CD14-positive monocyte (primary cell): ENCODE measurements at regions not wholly inside any gene's neighbourhood (a gene's known extent, or its start where the extent isn't known, plus 50 kb on each side); places are given as distances from the start of the nearest gene placed in this dataset.

Source experiments
- DNase-seq, 3 donors: peaks; one replicate each; pipeline ENCODE4 v3.0.0-alpha.2; 2011 to 2022
- H2AFZ ChIP-seq: 2 replicates; pipeline ENCODE4 v1.6.0; 2012; ENCODE audit warnings: mild to moderate bottlenecking, low read depth, low read length, inconsistent platforms; ENCODE audit not compliant: insufficient read depth, poor library complexity, severe bottlenecking
- H3K27ac ChIP-seq, 2 donors: 1 replicate in 1 of 2; 2 replicates in 1 of 2; pipeline ENCODE4 v1.5.1; 2012 to 2013; ENCODE audit warnings: low read length in 2 of 2, control low read depth in 1 of 2, inconsistent platforms in 1 of 2, low read depth in 1 of 2, mild to moderate bottlenecking in 1 of 2
- H3K27me3 ChIP-seq, 2 donors: one replicate each; pipeline versions ENCODE4 v1.6.0 to v1.6.1; 2011 to 2013; ENCODE audit warnings: low read length in 2 of 2; ENCODE audit not compliant: control insufficient read depth in 2 of 2, insufficient read depth in 2 of 2
- H3K36me3 ChIP-seq, 2 donors: replicated peaks in 1 of 2; 1 replicate in 1 of 2; 2 replicates in 1 of 2; pipeline versions ENCODE4 v1.5.1 to v1.6.1; 2012 to 2013; ENCODE audit warnings: low read length in 2 of 2, control low read depth in 1 of 2, inconsistent platforms in 1 of 2, mild to moderate bottlenecking in 1 of 2; ENCODE audit not compliant: insufficient read depth in 2 of 2, control insufficient read depth in 1 of 2
- H3K4me1 ChIP-seq, 2 donors: 1 replicate in 1 of 2; 2 replicates in 1 of 2; pipeline versions ENCODE4 v1.5.1 to v1.6.1; 2012 to 2013; ENCODE audit warnings: low read length in 2 of 2, control low read depth in 1 of 2, inconsistent platforms in 1 of 2, mild to moderate bottlenecking in 1 of 2, moderate library complexity in 1 of 2; ENCODE audit not compliant: insufficient read depth in 2 of 2, control insufficient read depth in 1 of 2
- H3K4me2 ChIP-seq: replicated peaks from 2 replicates; pipeline ENCODE3; 2012; ENCODE audit warnings: low read length, moderate library complexity, mild to moderate bottlenecking; ENCODE audit not compliant: poor library complexity, severe bottlenecking; ENCODE audit errors: extremely low read depth
- H3K4me3 ChIP-seq, 3 experiments: fragments of 200-600 bp in 1 of 3; sonication (generic) in 1 of 3; replicated peaks in 1 of 3; 1 replicate in 2 of 3; 2 replicates in 1 of 3; pipeline ENCODE4 v1.5.1; 2011 to 2013; ENCODE audit warnings: low read length in 3 of 3, mild to moderate bottlenecking in 3 of 3, control low read depth in 2 of 3, low read depth in 2 of 3, inconsistent platforms in 1 of 3, moderate library complexity in 1 of 3
- H3K79me2 ChIP-seq: 2 replicates; pipeline ENCODE4 v1.6.0; 2012; ENCODE audit warnings: mild to moderate bottlenecking, control low read depth, inconsistent platforms, low read length, moderate library complexity; ENCODE audit not compliant: insufficient read depth
- H3K9ac ChIP-seq: 2 replicates; pipeline ENCODE4 v1.6.0; 2017; ENCODE audit warnings: low read length, mild to moderate bottlenecking; ENCODE audit not compliant: insufficient read depth, poor library complexity, severe bottlenecking
- H3K9me3 ChIP-seq, 2 donors: replicated peaks in 1 of 2; 1 replicate in 1 of 2; 2 replicates in 1 of 2; pipeline versions ENCODE4 v1.5.1 to v1.6.1; 2012 to 2013; ENCODE audit warnings: low read length in 2 of 2, control low read depth in 1 of 2; ENCODE audit not compliant: control insufficient read depth in 1 of 2, insufficient read depth in 1 of 2
- H4K20me1 ChIP-seq: 2 replicates; pipeline ENCODE4 v1.6.0; 2012; ENCODE audit warnings: mild to moderate bottlenecking, low read length, control low read depth, moderate library complexity; ENCODE audit not compliant: insufficient read depth
- H3K27ac Mint-ChIP-seq, 7 donors: one replicate each; pipeline ENCODE4 v1.8.0; 2020; ENCODE audit warnings: mild to moderate bottlenecking in 7 of 7, mixed read lengths in 7 of 7, moderate library complexity in 6 of 7, inconsistent platforms in 2 of 7
- H3K27me3 Mint-ChIP-seq, 3 donors: one replicate each; pipeline ENCODE4 v1.8.0; 2021 to 2022; ENCODE audit warnings: low read depth in 3 of 3, mild to moderate bottlenecking in 3 of 3, mixed read lengths in 3 of 3, moderate library complexity in 3 of 3, inconsistent platforms in 1 of 3
- H3K36me3 Mint-ChIP-seq, 2 donors: one replicate each; pipeline ENCODE4 v1.8.0; 2020; ENCODE audit warnings: mixed read lengths in 2 of 2, inconsistent platforms in 1 of 2, mild to moderate bottlenecking in 1 of 2
- H3K4me1 Mint-ChIP-seq: one replicate; pipeline ENCODE4 v1.8.0; 2020; ENCODE audit warnings: mild to moderate bottlenecking, mixed read lengths
- H3K4me3 Mint-ChIP-seq, 2 donors: one replicate each; pipeline ENCODE4 v1.8.0; 2020; ENCODE audit warnings: mild to moderate bottlenecking in 2 of 2, mixed read lengths in 2 of 2, moderate library complexity in 1 of 2
- H3K9me3 Mint-ChIP-seq, 7 donors: one replicate each; pipeline ENCODE4 v1.8.0; 2020 to 2022; ENCODE audit warnings: mixed read lengths in 7 of 7, mild to moderate bottlenecking in 6 of 7, moderate library complexity in 6 of 7, inconsistent platforms in 2 of 7
- WGBS: methylation state at CpG from one replicate; pipeline ENCODE4 v1.1.5; 2013; ENCODE audit warnings: missing lambda C conversion rate; ENCODE audit not compliant: insufficient coverage; 5-methylcytosine and 5-hydroxymethylcytosine counted together
- intact Hi-C, 2 donors: fragments of 100-400 bp; cut with micrococcal nuclease; formaldehyde crosslinking; loops; one replicate each; pipeline versions ENCODE4 v1.15.0 to v1.15.1; 2023
- TF ChIP-seq, protein P1 (sequence below): fragments of 200-600 bp; IDR thresholded peaks from one replicate; pipeline ENCODE4 v1.8.0; 2022; ENCODE audit warnings: antibody characterized with exemption, mild to moderate bottlenecking

DNA sequence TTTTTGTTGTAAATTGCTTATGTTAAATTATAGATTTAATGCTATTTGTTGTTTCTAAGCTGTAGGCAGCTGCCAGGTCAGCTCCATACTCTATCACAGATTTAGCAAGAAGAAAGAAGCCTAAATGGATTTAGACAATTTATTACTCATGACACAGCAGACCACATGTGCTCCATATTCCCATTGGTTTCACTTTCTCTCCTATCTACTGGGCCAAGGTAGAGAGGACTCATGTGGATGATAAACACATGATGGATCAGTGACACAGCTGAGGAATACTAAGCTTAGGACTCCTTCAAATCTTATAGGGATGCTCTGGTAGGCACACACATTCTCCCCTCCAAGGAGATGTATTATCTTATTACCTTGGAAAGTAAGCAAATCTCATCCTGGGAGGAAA, 553.0 kb upstream of the ADGRB3 start:
- Histone ChIP-seq H3K4me3 (no peak overlapping the region), H2AFZ (no peak overlapping the region), H4K20me1 (no peaks in the 10 kb centered on the region), H3K27ac (no peak overlapping the region), H3K4me1 (no peaks in the 10 kb centered on the region), H3K4me2 (no peak overlapping the region), H3K36me3 (no peaks in the 10 kb centered on the region), H3K79me2 (no peaks in the 10 kb centered on the region), H3K9ac (no peak overlapping the region), H3K27me3 (no peaks in the 10 kb centered on the region), H3K9me3 (peaks cover 0 to 10% of the 10 kb centered on the region in 2 donors)
- Mint-ChIP-seq H3K4me1 (no peaks in the 10 kb centered on the region), H3K9me3 (peaks cover 0 to 8% (median 4%) of the 10 kb centered on the region in 7 donors), H3K4me3 (no peak overlapping the region), H3K27ac (no peak overlapping the region), H3K36me3 (no peaks in the 10 kb centered on the region), H3K27me3 (peaks cover 0 to 1% (median 0%) of the 10 kb centered on the region in 3 donors)
- no peak for DNase-seq
- intact Hi-C loops, result no loop called here
- TF ChIP-seq, protein P1, sequence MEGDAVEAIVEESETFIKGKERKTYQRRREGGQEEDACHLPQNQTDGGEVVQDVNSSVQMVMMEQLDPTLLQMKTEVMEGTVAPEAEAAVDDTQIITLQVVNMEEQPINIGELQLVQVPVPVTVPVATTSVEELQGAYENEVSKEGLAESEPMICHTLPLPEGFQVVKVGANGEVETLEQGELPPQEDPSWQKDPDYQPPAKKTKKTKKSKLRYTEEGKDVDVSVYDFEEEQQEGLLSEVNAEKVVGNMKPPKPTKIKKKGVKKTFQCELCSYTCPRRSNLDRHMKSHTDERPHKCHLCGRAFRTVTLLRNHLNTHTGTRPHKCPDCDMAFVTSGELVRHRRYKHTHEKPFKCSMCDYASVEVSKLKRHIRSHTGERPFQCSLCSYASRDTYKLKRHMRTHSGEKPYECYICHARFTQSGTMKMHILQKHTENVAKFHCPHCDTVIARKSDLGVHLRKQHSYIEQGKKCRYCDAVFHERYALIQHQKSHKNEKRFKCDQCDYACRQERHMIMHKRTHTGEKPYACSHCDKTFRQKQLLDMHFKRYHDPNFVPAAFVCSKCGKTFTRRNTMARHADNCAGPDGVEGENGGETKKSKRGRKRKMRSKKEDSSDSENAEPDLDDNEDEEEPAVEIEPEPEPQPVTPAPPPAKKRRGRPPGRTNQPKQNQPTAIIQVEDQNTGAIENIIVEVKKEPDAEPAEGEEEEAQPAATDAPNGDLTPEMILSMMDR, result no peak

DNA sequence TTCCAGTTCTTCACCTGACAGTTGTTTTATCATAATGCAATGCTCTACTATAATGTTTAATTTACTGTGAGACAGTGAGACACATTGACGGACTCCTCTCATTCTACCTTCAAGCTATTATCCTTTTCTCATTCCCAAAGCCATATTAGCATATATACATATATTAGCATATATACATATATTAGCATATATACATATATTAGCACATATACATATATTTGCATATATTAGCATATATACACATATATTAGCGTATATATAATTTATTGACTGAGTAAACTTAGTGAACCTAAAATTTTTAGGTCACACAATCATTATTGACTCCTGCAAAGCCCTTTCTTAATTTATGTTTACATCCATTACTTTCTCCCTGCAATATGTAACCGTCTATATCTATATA, 555.0 kb upstream of the ADGRB3 start:
- no peak overlapping the region for H3K27ac ChIP-seq
- no peak for DNase-seq
- no peaks in the 10 kb centered on the region for H3K36me3 ChIP-seq
- H3K4me3 Mint-ChIP-seq, result no peak overlapping the region
- H4K20me1 ChIP-seq, result no peaks in the 10 kb centered on the region
- TF ChIP-seq, protein P1, result no peak
- peaks cover 0 to 3% (median 0%) of the 10 kb centered on the region in 7 donors for H3K9me3 Mint-ChIP-seq
- no peak overlapping the region for H3K27ac Mint-ChIP-seq
- H3K36me3 Mint-ChIP-seq, result no peaks in the 10 kb centered on the region
- no peaks in the 10 kb centered on the region for H3K9me3 ChIP-seq
- H3K27me3 ChIP-seq, result no peaks in the 10 kb centered on the region
- H2AFZ ChIP-seq, result no peak overlapping the region
- intact Hi-C loops, result no loop called here
- H3K4me1 Mint-ChIP-seq, result no peaks in the 10 kb centered on the region
- H3K79me2 ChIP-seq, result no peaks in the 10 kb centered on the region
- no CpG with 5 or more reads among the region's 3 CpGs for WGBS
- peaks cover 0 to 1% (median 0%) of the 10 kb centered on the region in 3 donors for H3K27me3 Mint-ChIP-seq
- no peaks in the 10 kb centered on the region for H3K4me1 ChIP-seq
- no peak overlapping the region for H3K9ac ChIP-seq
- H3K4me2 ChIP-seq, result no peak overlapping the region
- H3K4me3 ChIP-seq, result no peak overlapping the region
